GM20431 (cell line): ENCODE measurements at regions not wholly inside any gene's neighbourhood (a gene's known extent, or its start where the extent isn't known, plus 50 kb on each side); places are given as distances from the start of the nearest gene placed in this dataset.
"Not testable (repeated sequence)": the region's sequence is repeated elsewhere in the genome, so short reads cannot be mapped to it uniquely, and the experiment has no call there.

Source experiments
- in situ Hi-C: fragments of 300-500 bp; cut with MseI, MboI; formaldehyde crosslinking; loops from one replicate; pipeline ENCODE4 v1.15.0; 2020; ENCODE audit warnings: low sequenced_read_pairs; ENCODE audit not compliant: unreplicated experiment

DNA sequence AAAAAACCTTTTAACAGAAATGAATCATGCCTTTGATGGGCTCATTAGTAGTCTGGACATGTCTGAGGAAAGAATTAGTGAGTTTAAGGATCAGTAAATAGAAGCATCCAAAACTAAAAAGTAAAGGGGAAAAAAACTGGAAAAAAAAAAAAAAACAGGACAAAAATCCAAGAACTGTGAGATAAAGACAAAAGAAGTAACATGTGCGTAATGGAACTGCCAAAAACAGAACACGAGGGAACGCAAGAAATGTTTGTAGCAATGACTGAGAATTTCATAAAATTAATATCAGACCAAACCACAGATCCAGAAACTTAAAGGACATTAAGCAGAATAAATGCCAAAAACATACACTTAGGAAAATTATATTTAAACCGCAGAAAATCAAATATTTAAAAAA is 77.4 kb downstream of the MS4A13 start:
- in situ Hi-C loops = no loop called here

- in situ Hi-C loops = no loop called here
Measured at GRCh38 chr11:60594998-60595642, 79.9 kb downstream of the MS4A13 start.

- in situ Hi-C loops = no loop called here
Measured at GRCh38 chr11:60607483-60607882, 91.9 kb upstream of the MS4A8 start.

- in situ Hi-C loops = no loop called here
Measured at GRCh38 chr11:60609632-60610031, 89.8 kb upstream of the MS4A8 start.

GRCh38 chr11:60610702-60611101 is 88.7 kb upstream of the MS4A8 start:
- in situ Hi-C loops = no loop called here

GRCh38 chr11:60615497-60615896 is 83.9 kb upstream of the MS4A8 start:
- in situ Hi-C loops = no loop called here

- in situ Hi-C loops = not testable (repeated sequence)
Measured at GRCh38 chr11:60621940-60622339, 77.5 kb upstream of the MS4A8 start.

GRCh38 chr11:60622776-60623175 is 76.6 kb upstream of the MS4A8 start:
- in situ Hi-C loops = not testable (repeated sequence)

- in situ Hi-C loops = loop anchor here (25.0 kb wide), 1 partner anchor 288 kb away; the partner anchor contains the start of gene MS4A6E
Measured at GRCh38 chr11:60625262-60625661, 74.2 kb upstream of the MS4A8 start.

- in situ Hi-C loops = loop anchor here (25.0 kb wide), 1 partner anchor 292 kb away; the partner anchor contains the start of gene MS4A6E
Measured at GRCh38 chr11:60629399-60629798, 70.0 kb upstream of the MS4A8 start.

- in situ Hi-C loops = loop anchor here (25.0 kb wide), 1 partner anchor 295 kb away; the partner anchor contains the start of gene MS4A6E
Measured at GRCh38 chr11:60631944-60632343, 67.5 kb upstream of the MS4A8 start.

DNA sequence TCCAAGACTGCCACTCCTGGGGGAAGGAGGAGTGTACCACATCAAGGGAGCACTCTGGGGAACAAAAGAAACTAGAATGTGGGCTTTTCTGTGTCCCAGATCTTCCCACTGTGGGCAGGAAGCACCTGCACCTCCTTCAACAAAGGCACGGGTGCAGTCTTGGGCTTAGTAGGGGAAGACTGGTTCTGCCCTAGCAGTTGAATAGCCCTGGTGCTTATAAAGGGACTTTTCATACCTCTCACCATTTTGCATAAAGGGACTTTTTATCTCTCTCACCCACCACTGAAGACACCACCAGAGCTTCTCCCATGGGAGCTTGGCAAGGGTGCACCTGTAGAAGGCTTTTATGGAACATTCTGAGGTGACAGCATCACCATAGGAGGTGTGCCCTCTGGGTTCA is 65.8 kb upstream of the MS4A8 start:
- in situ Hi-C loops = loop anchor here (25.0 kb wide), 1 partner anchor 296 kb away; the partner anchor contains the start of gene MS4A6E

DNA sequence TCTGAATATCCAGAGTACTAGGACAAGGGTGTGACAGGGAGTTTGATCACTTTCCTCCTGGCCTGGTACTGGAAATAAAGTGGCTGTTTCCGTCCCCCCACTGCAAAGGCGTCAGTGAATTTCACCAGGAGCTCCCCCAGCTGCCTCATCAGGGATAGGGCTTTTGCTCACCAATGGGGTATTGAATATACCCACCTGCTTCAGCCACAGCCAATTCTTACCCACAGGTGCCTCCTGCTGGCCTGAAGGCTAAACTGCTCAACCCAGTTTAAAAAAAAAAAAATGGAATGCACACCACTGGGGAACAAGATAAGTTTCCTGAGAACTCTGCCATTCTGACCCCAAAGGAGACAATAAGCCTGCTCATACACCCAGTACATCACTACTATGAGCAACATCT is 65.3 kb upstream of the MS4A8 start:
- in situ Hi-C loops = loop anchor here (25.0 kb wide), 1 partner anchor 297 kb away; the partner anchor contains the start of gene MS4A6E

DNA sequence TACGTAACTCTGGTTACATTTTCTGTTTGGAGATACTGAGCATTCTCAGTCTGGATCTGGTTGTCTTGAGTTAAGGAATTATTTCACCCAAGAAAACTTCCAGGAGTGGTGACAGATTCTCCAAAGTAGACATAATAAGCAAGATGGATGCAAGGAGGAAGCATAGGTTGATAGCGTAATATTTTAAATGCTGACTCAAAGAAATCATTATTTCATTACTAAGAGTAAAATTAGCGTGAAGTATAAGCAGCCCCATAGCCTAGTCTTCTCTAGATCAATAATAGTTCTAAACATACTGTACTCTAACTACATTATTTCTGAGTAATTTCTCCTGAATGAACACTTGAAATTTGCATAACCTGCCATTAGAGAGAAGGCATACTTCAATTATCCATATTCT is 57.5 kb upstream of the MS4A8 start:
- in situ Hi-C loops = loop anchor here (25.0 kb wide), 1 partner anchor 305 kb away; the partner anchor contains the start of gene MS4A6E

GRCh38 chr11:60647087-60647486 is 52.3 kb upstream of the MS4A8 start:
- in situ Hi-C loops = loop anchor here (25.0 kb wide), 1 partner anchor 310 kb away; the partner anchor contains the start of gene MS4A6E
